GM18505 (cell line): ENCODE measurements at regions not wholly inside any gene's neighbourhood (a gene's known extent, or its start where the extent isn't known, plus 50 kb on each side); places are given as distances from the start of the nearest gene placed in this dataset.

Source experiments
- ATAC-seq: cut with Tn5 transposase; IDR thresholded peaks from one replicate; pipeline ENCODE4 v1.9.1; 2021; ENCODE audit not compliant: unreplicated experiment
- POLR2A ChIP-seq: IDR thresholded peaks from 4 replicates; pipeline ENCODE4 v1.6.1; 2011; ENCODE audit warnings: borderline replicate concordance; ENCODE audit not compliant: insufficient read depth, insufficient read length; ENCODE audit errors: extremely low read depth

- TF ChIP-seq POLR2A: no peak
- ATAC-seq: no peak
Measured at GRCh38 chr10:130958003-130958402, 353.5 kb downstream of the TCERG1L start.

DNA sequence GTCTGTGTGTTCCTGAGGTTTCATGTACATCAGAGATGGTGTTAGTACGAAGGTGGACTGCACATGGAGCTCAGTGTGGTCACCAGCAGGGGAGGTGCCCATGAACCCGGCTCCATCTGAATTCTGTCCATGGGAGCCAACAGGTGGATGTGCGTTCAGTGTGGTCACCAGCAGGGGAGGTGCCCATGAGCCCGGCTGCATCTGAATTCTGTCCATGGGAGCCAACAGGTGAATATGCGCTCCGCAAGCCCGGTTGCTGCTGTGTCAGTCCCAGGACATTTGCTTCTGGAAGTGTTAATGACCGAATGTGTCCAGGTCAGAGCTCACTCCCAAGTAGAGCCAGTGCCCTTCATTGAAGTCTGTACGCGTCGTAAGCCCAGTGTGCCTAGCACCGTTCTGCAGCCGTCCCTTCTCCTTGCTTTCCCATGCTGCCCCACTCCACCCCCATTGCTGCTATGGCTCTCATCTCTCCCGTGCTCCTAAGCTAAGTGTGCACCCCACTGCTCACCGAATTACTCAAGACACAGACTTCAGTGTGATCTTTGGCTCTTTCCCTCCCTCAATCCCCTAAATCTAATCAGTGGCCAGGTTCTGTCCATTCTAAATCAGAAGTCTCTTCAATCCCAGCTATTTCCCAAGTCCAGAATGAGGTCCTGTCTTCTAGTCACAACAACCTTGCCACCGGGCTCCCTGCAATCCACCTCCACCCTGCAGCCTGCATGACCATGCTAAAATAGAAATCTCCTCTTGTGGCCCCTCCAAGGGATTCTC lies 352.4 kb downstream of the TCERG1L start:
- TF ChIP-seq POLR2A: no peak
- ATAC-seq: no peak

GRCh38 chr10:130959752-130960195 lies 351.7 kb downstream of the TCERG1L start:
- no peak for TF ChIP-seq POLR2A
- no peak for ATAC-seq

- no peak for ATAC-seq
- no peak for TF ChIP-seq POLR2A
Measured at GRCh38 chr10:130960531-130960930, 351.0 kb downstream of the TCERG1L start.

DNA sequence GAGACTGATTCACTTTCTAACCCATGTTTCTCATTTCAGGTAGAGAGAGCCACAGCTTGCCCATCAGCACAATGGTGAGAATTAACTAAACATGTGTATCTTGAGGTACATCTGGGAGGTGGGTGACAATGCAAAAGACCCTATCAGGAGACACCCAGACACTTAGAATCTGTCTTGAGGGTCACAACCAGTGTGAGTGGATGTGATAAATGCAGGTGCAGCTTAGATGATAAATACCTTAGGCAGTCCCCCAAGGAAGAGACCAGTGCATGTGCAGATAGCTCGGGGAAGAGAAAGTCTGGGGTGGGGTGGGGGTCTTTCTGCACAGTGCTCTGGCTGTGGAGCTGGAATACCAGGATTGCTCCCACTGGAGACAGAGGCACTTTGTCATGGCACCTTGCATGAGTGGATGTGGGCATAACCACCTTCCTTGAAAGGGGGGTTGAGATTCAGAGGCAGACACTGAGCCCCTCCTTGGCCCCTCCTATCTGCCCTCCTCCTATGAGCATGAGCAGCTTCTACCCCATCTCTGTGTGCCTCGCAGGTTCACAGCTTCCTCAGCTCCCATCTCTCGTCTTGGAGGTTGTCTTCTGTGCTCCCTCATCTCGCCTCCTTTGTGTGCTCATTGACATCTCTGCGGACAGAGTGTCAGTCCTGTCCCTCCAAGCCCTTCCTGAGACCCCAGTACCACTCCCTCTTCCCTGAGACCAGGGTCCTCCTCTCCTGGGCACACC lies 349.8 kb downstream of the TCERG1L start:
- ATAC-seq: no peak
- TF ChIP-seq POLR2A: no peak

GRCh38 chr10:130962240-130963051 lies 349.1 kb downstream of the TCERG1L start:
- TF ChIP-seq POLR2A: no peak
- no peak for ATAC-seq

DNA sequence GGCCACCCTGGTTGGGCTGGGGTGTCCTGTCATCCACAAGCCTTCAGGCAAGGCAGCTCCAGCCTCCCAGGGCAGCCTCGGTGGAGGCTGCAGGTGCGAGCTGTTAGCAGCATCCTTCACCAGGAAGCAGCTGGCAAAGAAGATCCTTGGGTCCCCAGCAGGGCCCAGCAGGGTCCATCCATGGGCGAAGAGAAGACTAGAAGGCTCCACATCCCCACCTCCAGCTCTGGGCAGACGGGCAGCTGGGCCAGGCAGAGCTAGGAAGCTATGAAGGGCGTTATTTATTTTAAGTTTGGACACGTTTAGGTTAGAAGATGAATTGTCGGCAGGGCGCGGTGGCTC lies 348.5 kb downstream of the TCERG1L start:
- no peak for ATAC-seq

GRCh38 chr10:130963786-130964522 lies 347.6 kb downstream of the TCERG1L start:
- no peak for TF ChIP-seq POLR2A
- no peak for ATAC-seq

More for the DNA sequence above, 348.5 kb downstream of the TCERG1L start:
- TF ChIP-seq POLR2A: no peak

GRCh38 chr10:130964771-130965170 lies 346.8 kb downstream of the TCERG1L start:
- no peak for ATAC-seq

GRCh38 chr10:130967161-130967560 lies 344.4 kb downstream of the TCERG1L start:
- ATAC-seq: no peak
- TF ChIP-seq POLR2A: no peak

More at GRCh38 chr10:130964771-130965170, 346.8 kb downstream of the TCERG1L start:
- no peak for TF ChIP-seq POLR2A

- no peak for ATAC-seq
- no peak for TF ChIP-seq POLR2A
Measured at GRCh38 chr10:130967784-130968183, 343.7 kb downstream of the TCERG1L start.

GRCh38 chr10:130968511-130968910 lies 343.0 kb downstream of the TCERG1L start:
- no peak for TF ChIP-seq POLR2A
- no peak for ATAC-seq

GRCh38 chr10:130968964-130969363 lies 342.6 kb downstream of the TCERG1L start:
- no peak for TF ChIP-seq POLR2A
- no peak for ATAC-seq
